ENCODE measurements at regions not wholly inside any gene's neighbourhood (a gene's known extent, or its start where the extent isn't known, plus 50 kb on each side); places are given as distances from the start of the nearest gene placed in this dataset.

GRCh38 chr2:158912765-158913164 is 55.7 kb upstream of the TANC1 start:
- TF ChIP-seq CTCF (conservative IDR thresholded peaks at IDR 0.05; ENCODE audit: low read depth, low read length) = no peak
- H3K4me3 ChIP-seq (ENCODE audit: low read depth, low read length) = no peak overlapping the region
- no peak for DNase-seq (ENCODE audit: low read depth)

GRCh38 chr2:158914066-158914465 is 54.4 kb upstream of the TANC1 start:
- H3K4me3 ChIP-seq (ENCODE audit: low read depth, low read length) = no peak overlapping the region
- DNase-seq (ENCODE audit: low read depth) = no peak
- TF ChIP-seq CTCF (conservative IDR thresholded peaks at IDR 0.05; ENCODE audit: low read depth, low read length) = no peak

- no peak for DNase-seq (ENCODE audit: low read depth)
- no peak for TF ChIP-seq CTCF (conservative IDR thresholded peaks at IDR 0.05; ENCODE audit: low read depth, low read length)
- no peak overlapping the region for H3K4me3 ChIP-seq (ENCODE audit: low read depth, low read length)
Measured at GRCh38 chr2:158914731-158915130, 53.7 kb upstream of the TANC1 start.

- no peak overlapping the region for H3K4me3 ChIP-seq (ENCODE audit: low read depth, low read length)
- DNase-seq (ENCODE audit: low read depth) = no peak
- no peak for TF ChIP-seq CTCF (conservative IDR thresholded peaks at IDR 0.05; ENCODE audit: low read depth, low read length)
Measured at GRCh38 chr2:158917121-158917520, 51.3 kb upstream of the TANC1 start.

- no peak overlapping the region for H3K4me3 ChIP-seq (ENCODE audit: low read depth, low read length)
- DNase-seq (ENCODE audit: low read depth) = no peak
- no peak for TF ChIP-seq CTCF (conservative IDR thresholded peaks at IDR 0.05; ENCODE audit: low read depth, low read length)
Measured at GRCh38 chr2:158918452-158918851, 50.0 kb upstream of the TANC1 start.
